Sigmoid colon (tissue), 6 donors: ENCODE measurements at regions not wholly inside any gene's neighbourhood (a gene's known extent, or its start where the extent isn't known, plus 50 kb on each side); places are given as distances from the start of the nearest gene placed in this dataset.

ENCODE experiments used
- DNase-seq: peaks from one replicate; pipeline ENCODE4 v3.0.0-alpha.2; 2019
- H3K27ac ChIP-seq, 4 donors: fragments of 200-600 bp; sonication (generic); one replicate each; pipeline ENCODE4 v1.5.1; 2016 to 2019; ENCODE audit warnings: mild to moderate bottlenecking in 1 of 4
- H3K27me3 ChIP-seq, 3 donors: fragments of 200-600 bp; sonication (generic); one replicate each; pipeline ENCODE4 v1.5.1; 2019; ENCODE audit warnings: mild to moderate bottlenecking in 1 of 3
- H3K36me3 ChIP-seq, 4 donors: fragments of 200-600 bp; sonication (generic); one replicate each; pipeline ENCODE4 v1.5.1; 2016 to 2019
- H3K4me1 ChIP-seq, 4 donors: fragments of 200-600 bp; sonication (generic); one replicate each; pipeline ENCODE4 v1.5.1; 2017 to 2019
- H3K4me3 ChIP-seq, 4 donors: fragments of 200-600 bp; sonication (generic); one replicate each; pipeline ENCODE4 v1.5.1; 2017 to 2019; ENCODE audit warnings: mild to moderate bottlenecking in 2 of 4, moderate library complexity in 1 of 4
- H3K9me3 ChIP-seq, 4 donors: fragments of 200-600 bp in 3 of 4; sonication (generic) in 3 of 4; one replicate each; pipeline versions ENCODE4 v1.5.1 to v1.6.1; 2013 to 2019
- CTCF ChIP-seq, 4 experiments: fragments of 450-650 bp in 3 of 4; fragments of 200-600 bp in 1 of 4; IDR thresholded peaks; one replicate each; pipeline ENCODE4 v1.5.1; 2016 to 2019; ENCODE audit warnings: antibody characterized with exemption in 4 of 4, mild to moderate bottlenecking in 3 of 4, moderate library complexity in 2 of 4
- EP300 ChIP-seq, 4 donors: sonication (generic); formaldehyde crosslinking; IDR thresholded peaks; one replicate each; pipeline ENCODE4 v1.6.1; 2017; ENCODE audit warnings: antibody characterized with exemption in 4 of 4
- POLR2A ChIP-seq, 2 donors: fragments of 450-650 bp; IDR thresholded peaks; one replicate each; pipeline ENCODE4 v1.6.1; 2016; ENCODE audit warnings: antibody characterized with exemption in 2 of 2, mild to moderate bottlenecking in 2 of 2, moderate library complexity in 2 of 2
- POLR2AphosphoS5 ChIP-seq, 4 donors: sonication (generic); formaldehyde crosslinking; IDR thresholded peaks; one replicate each; pipeline ENCODE4 v1.6.1; 2017; ENCODE audit warnings: antibody characterized with exemption in 4 of 4
- WGBS, 2 donors: extraction: QIAGEN DNeasy Blood & Tissue Kit; methylation state at CpG; one replicate each; pipeline ENCODE4 v1.1.7; 2013; 5-methylcytosine and 5-hydroxymethylcytosine counted together
- intact Hi-C: fragments of 100-400 bp; cut with DNase I; formaldehyde crosslinking; loops from one replicate; pipeline ENCODE4 v1.15.1; 2023
- donor health status: healthy with polysubstance abuse.
- donor health status: healthy.

- Histone ChIP-seq H3K4me3 (no peak overlapping the region), H3K36me3 (no peaks in the 10 kb centered on the region), H3K27ac (no peak overlapping the region), H3K27me3 (peaks cover 0 to under 1% (median 0%) of the 10 kb centered on the region in 3 donors), H3K4me1 (peaks cover 0 to 8% (median 0%) of the 10 kb centered on the region in 4 donors), H3K9me3 (no peaks in the 10 kb centered on the region)
- TF ChIP-seq EP300 (IDR thresholded peaks at IDR 0.05) (no peak), POLR2AphosphoS5 (IDR thresholded peaks at IDR 0.05) (no peak), POLR2A (IDR thresholded peaks at IDR 0.05) (no peak), CTCF (IDR thresholded peaks at IDR 0.05) (peak in 3 of 4 experiments; percentile 26 to 41 (median 31))
- DNase-seq: no peak
- intact Hi-C loops: no loop called here
- 16 to 28% methylated on average over 8 of the region's 8 CpGs for WGBS, 2 donors
These were observed 130.0 kb upstream of the KCNJ15 start for GRCh38 chr21:38126666-38127303.

- WGBS, 2 donors: 18 to 76% methylated on average over 1 of the region's 1 CpG
- intact Hi-C loops: no loop called here
- no peak for TF ChIP-seq POLR2AphosphoS5 (IDR thresholded peaks at IDR 0.05)
- TF ChIP-seq POLR2A (IDR thresholded peaks at IDR 0.05): no peak
- no peak for TF ChIP-seq EP300 (IDR thresholded peaks at IDR 0.05)
- no peak for TF ChIP-seq CTCF (IDR thresholded peaks at IDR 0.05)
These were observed 127.1 kb upstream of the KCNJ15 start for GRCh38 chr21:38129711-38130110.

GRCh38 chr21:38133240-38133639, 123.6 kb upstream of the KCNJ15 start:
- intact Hi-C loops: no loop called here
- no peaks in the 10 kb centered on the region for H3K36me3 ChIP-seq
- no peak overlapping the region for H3K4me3 ChIP-seq
- no peaks in the 10 kb centered on the region for H3K4me1 ChIP-seq
- 77 to 83% methylated on average over 3 of the region's 3 CpGs for WGBS, 2 donors
- TF ChIP-seq POLR2AphosphoS5 (IDR thresholded peaks at IDR 0.05) (no peak), POLR2A (IDR thresholded peaks at IDR 0.05) (no peak), CTCF (IDR thresholded peaks at IDR 0.05) (no peak), EP300 (IDR thresholded peaks at IDR 0.05) (no peak)
- no peaks in the 10 kb centered on the region for H3K9me3 ChIP-seq
- no peak for DNase-seq
- no peak overlapping the region for H3K27ac ChIP-seq
- peaks cover 0 to 4% (median 0%) of the 10 kb centered on the region in 3 donors for H3K27me3 ChIP-seq

More at GRCh38 chr21:38129711-38130110, 127.1 kb upstream of the KCNJ15 start:
- no peak for DNase-seq
- H3K9me3 ChIP-seq: no peaks in the 10 kb centered on the region
- H3K36me3 ChIP-seq: no peaks in the 10 kb centered on the region
- no peak overlapping the region for H3K4me3 ChIP-seq
- H3K4me1 ChIP-seq: no peaks in the 10 kb centered on the region
- H3K27ac ChIP-seq: no peak overlapping the region
- peaks cover 0 to 4% (median 0%) of the 10 kb centered on the region in 3 donors for H3K27me3 ChIP-seq

GRCh38 chr21:38134084-38134873, 122.5 kb upstream of the KCNJ15 start:
- TF ChIP-seq POLR2A (IDR thresholded peaks at IDR 0.05) (no peak), POLR2AphosphoS5 (IDR thresholded peaks at IDR 0.05) (no peak), CTCF (IDR thresholded peaks at IDR 0.05) (no peak)
- WGBS, 2 donors: 84 to 86% methylated on average over 3 of the region's 3 CpGs
- no peak overlapping the region for H3K27ac ChIP-seq
- H3K4me1 ChIP-seq: no peaks in the 10 kb centered on the region
- intact Hi-C loops: no loop called here
- no peaks in the 10 kb centered on the region for H3K36me3 ChIP-seq
- DNase-seq: no peak
- no peak overlapping the region for H3K4me3 ChIP-seq
- no peaks in the 10 kb centered on the region for H3K9me3 ChIP-seq
- H3K27me3 ChIP-seq: peaks cover 0 to 4% (median 0%) of the 10 kb centered on the region in 3 donors
